Transverse colon (tissue), 3 donors: ENCODE measurements at regions not wholly inside any gene's neighbourhood (a gene's known extent, or its start where the extent isn't known, plus 50 kb on each side); places are given as distances from the start of the nearest gene placed in this dataset.

Source experiments
- POLR2A ChIP-seq: fragments of 450-650 bp; IDR thresholded peaks from one replicate; pipeline ENCODE4 v1.6.1; 2016; ENCODE audit warnings: antibody characterized with exemption, mild to moderate bottlenecking, moderate library complexity
- TF ChIP-seq, protein P1 (sequence below), 5 experiments: fragments of 200-600 bp in 3 of 5; fragments of 450-650 bp in 2 of 5; sonication (generic) in 3 of 5; IDR thresholded peaks; 1 replicate in 2 of 5; 2 replicates in 3 of 5; pipeline ENCODE4 v1.5.1; 2016 to 2017; ENCODE audit warnings: antibody characterized with exemption in 5 of 5, inconsistent platforms in 3 of 5, mild to moderate bottlenecking in 2 of 5, moderate library complexity in 1 of 5

DNA sequence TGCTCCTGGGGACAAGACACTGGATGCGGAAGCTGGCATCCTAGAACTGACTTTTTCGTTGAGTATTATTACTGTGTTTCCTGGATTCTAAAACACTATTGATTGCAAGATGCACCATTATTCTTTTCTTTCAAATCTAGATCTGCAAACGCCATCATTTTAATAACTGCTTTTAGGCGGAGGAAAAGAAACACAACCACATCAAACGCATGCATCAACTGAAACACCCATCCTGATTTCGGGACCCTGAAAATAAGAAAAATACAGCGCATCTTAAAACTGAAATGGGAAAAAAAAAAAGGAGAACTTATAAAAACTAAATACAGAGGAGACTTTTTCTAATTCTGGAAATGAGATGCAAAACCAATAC lies 103.7 kb upstream of the MAX start:
- TF ChIP-seq, protein P1, sequence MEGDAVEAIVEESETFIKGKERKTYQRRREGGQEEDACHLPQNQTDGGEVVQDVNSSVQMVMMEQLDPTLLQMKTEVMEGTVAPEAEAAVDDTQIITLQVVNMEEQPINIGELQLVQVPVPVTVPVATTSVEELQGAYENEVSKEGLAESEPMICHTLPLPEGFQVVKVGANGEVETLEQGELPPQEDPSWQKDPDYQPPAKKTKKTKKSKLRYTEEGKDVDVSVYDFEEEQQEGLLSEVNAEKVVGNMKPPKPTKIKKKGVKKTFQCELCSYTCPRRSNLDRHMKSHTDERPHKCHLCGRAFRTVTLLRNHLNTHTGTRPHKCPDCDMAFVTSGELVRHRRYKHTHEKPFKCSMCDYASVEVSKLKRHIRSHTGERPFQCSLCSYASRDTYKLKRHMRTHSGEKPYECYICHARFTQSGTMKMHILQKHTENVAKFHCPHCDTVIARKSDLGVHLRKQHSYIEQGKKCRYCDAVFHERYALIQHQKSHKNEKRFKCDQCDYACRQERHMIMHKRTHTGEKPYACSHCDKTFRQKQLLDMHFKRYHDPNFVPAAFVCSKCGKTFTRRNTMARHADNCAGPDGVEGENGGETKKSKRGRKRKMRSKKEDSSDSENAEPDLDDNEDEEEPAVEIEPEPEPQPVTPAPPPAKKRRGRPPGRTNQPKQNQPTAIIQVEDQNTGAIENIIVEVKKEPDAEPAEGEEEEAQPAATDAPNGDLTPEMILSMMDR (IDR thresholded peaks at IDR 0.05), result no peak
- TF ChIP-seq POLR2A, result no peak
